Testis (tissue), 2 donors: ENCODE measurements at regions not wholly inside any gene's neighbourhood (a gene's known extent, or its start where the extent isn't known, plus 50 kb on each side); places are given as distances from the start of the nearest gene placed in this dataset.

Experiments used
- CTCF ChIP-seq, 3 experiments: fragments of 450-650 bp in 2 of 3; fragments of 200-600 bp in 1 of 3; sonication (generic) in 1 of 3; IDR thresholded peaks; one replicate each; pipeline ENCODE4 v1.5.1; 2016 to 2019; ENCODE audit warnings: antibody characterized with exemption in 3 of 3, mild to moderate bottlenecking in 2 of 3, moderate library complexity in 1 of 3
- POLR2A ChIP-seq: fragments of 450-650 bp; IDR thresholded peaks from one replicate; pipeline ENCODE4 v1.6.1; 2017; ENCODE audit warnings: antibody characterized with exemption, mild to moderate bottlenecking, moderate library complexity

GRCh38 chr22:48486558-48486957 lies 1341.1 kb downstream of the BRD1 start:
- TF ChIP-seq POLR2A: no peak
- no peak for TF ChIP-seq CTCF (IDR thresholded peaks at IDR 0.05)
